Lower leg skin (tissue), 4 donors: ENCODE measurements at regions not wholly inside any gene's neighbourhood (a gene's known extent, or its start where the extent isn't known, plus 50 kb on each side); places are given as distances from the start of the nearest gene placed in this dataset.

ENCODE experiments used
- DNase-seq, 2 donors: peaks; one replicate each; pipeline ENCODE4 v3.0.0-alpha.2; 2019; ENCODE audit warnings: low spot score in 2 of 2
- H3K4me3 ChIP-seq: fragments of 200-600 bp; sonication (generic); 2 replicates; pipeline ENCODE4 v1.5.1; 2017; ENCODE audit warnings: mild to moderate bottlenecking, low read depth; ENCODE audit not compliant: poor library complexity, severe bottlenecking
- POLR2A ChIP-seq, 2 donors: fragments of 450-650 bp; IDR thresholded peaks; one replicate each; pipeline ENCODE4 v1.6.1; 2016 to 2017; ENCODE audit warnings: antibody characterized with exemption in 2 of 2, mild to moderate bottlenecking in 1 of 2, moderate library complexity in 1 of 2
- WGBS, 2 donors: methylation state at CpG; one replicate each; pipeline ENCODE4 v1.1.5; 2018; 5-methylcytosine and 5-hydroxymethylcytosine counted together
- intact Hi-C: fragments of 100-400 bp; cut with DNase I; formaldehyde crosslinking; loops from one replicate; pipeline ENCODE4 v1.15.0; 2023; ENCODE audit warnings: low total_unique reads
- TF ChIP-seq, protein P1 (sequence below), 3 donors: fragments of 450-650 bp; IDR thresholded peaks; one replicate each; pipeline ENCODE4 v1.5.1; 2016; ENCODE audit warnings: antibody characterized with exemption in 3 of 3, mild to moderate bottlenecking in 3 of 3, moderate library complexity in 2 of 3

DNA sequence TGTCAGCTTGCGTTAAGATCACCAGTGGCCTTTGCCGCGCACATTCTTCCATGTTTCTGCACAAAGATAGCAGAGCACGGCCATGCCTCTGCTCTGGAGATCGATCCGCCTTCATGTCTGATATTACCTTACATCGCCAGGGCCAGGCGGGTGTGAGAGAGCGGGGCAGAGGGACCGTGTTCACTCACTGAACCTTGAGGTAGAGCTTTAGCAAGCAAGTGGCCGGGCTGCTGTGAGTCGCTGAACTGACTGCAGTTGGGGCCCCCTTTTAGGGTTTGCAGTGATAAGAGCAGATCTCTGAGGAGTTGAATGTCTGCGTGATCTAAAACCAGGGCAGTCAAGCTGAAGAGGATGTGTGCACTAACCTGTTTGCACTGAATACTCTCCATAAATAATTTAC lies 275.4 kb upstream of the OBI1 start:
- no peak for TF ChIP-seq POLR2A (IDR thresholded peaks at IDR 0.05)
- TF ChIP-seq, protein P1, sequence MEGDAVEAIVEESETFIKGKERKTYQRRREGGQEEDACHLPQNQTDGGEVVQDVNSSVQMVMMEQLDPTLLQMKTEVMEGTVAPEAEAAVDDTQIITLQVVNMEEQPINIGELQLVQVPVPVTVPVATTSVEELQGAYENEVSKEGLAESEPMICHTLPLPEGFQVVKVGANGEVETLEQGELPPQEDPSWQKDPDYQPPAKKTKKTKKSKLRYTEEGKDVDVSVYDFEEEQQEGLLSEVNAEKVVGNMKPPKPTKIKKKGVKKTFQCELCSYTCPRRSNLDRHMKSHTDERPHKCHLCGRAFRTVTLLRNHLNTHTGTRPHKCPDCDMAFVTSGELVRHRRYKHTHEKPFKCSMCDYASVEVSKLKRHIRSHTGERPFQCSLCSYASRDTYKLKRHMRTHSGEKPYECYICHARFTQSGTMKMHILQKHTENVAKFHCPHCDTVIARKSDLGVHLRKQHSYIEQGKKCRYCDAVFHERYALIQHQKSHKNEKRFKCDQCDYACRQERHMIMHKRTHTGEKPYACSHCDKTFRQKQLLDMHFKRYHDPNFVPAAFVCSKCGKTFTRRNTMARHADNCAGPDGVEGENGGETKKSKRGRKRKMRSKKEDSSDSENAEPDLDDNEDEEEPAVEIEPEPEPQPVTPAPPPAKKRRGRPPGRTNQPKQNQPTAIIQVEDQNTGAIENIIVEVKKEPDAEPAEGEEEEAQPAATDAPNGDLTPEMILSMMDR (IDR thresholded peaks at IDR 0.05): no peak
- no peak overlapping the region for H3K4me3 ChIP-seq
- WGBS, 2 donors: 82 to 83% methylated on average over 13 of the region's 13 CpGs
- DNase-seq: no peak
- intact Hi-C loops: no loop called here

DNA sequence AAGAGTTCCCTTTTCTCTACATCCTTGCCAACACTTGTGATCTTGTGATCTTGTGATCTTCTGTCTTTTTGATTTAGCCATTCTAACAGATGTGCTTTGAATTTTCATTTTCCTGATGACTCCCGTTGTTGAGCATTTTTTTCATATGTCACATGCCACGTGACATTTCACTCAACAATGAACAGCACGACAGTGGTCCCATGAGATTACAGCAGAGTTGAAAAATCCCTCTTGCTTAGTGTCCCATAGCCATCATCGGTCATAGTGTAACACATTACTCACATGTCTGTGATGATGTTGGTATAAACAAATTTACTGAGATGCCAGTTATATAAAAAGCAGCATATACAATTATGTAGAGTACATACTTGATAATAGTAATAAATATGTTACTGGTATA lies 256.1 kb upstream of the OBI1 start:
- intact Hi-C loops: no loop called here
- H3K4me3 ChIP-seq: no peak overlapping the region

DNA sequence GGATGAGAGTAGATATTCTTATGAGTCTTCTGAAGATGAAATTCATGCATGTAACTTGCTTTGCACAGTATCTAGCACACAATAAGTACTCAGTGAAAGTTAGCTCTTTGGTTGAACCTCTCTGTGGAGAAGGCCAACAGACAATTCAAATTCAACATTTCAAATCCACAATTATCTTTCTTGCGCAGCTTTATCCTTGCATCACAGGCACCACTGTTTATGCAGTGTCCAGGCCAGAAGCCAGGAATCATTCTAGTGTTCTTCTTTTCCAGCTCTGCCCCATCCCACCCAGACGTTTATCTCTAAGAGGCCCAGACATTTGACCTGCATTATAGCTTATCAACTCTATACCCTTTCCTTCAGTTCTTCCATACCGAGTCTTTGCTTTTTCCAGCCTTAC lies 254.7 kb upstream of the OBI1 start:
- 79 to 80% methylated on average over 3 of the region's 3 CpGs for WGBS, 2 donors
- intact Hi-C loops: no loop called here
- no peak overlapping the region for H3K4me3 ChIP-seq
- no peak for DNase-seq
- TF ChIP-seq POLR2A (IDR thresholded peaks at IDR 0.05): no peak
- TF ChIP-seq, protein P1 (IDR thresholded peaks at IDR 0.05): no peak

More for the DNA sequence above, 256.1 kb upstream of the OBI1 start:
- DNase-seq: no peak
- WGBS, 2 donors: 69 to 73% methylated on average over 4 of the region's 4 CpGs
- TF ChIP-seq, protein P1 (IDR thresholded peaks at IDR 0.05): no peak
- no peak for TF ChIP-seq POLR2A (IDR thresholded peaks at IDR 0.05)

GRCh38 chr13:78910147-78910546 lies 251.2 kb upstream of the OBI1 start:
- WGBS, 2 donors: 76 to 80% methylated on average over 7 of the region's 7 CpGs
- H3K4me3 ChIP-seq: no peak overlapping the region
- intact Hi-C loops: no loop called here
- no peak for TF ChIP-seq POLR2A (IDR thresholded peaks at IDR 0.05)
- TF ChIP-seq, protein P1 (IDR thresholded peaks at IDR 0.05): no peak
- no peak for DNase-seq

DNA sequence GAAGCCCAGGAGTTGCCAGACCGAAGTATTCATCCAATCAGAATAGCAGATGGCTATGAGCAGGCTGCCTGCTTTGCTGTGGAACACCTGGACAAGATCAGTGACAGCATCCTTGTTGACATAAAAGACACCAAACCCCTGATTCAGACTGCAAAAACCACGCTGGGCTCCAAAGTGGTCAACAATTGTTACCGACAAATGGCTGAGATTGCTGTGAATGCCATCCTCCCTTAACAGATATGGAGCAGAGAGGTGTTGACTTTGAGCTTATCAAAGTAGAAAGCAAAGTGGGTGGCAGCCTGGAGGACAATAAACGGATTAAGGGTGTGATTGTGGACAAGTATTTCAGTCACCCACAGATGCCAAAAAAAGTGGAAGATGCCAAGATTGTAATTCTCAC lies 250.3 kb upstream of the OBI1 start:
- DNase-seq: no peak
- H3K4me3 ChIP-seq: no peak overlapping the region
- intact Hi-C loops: no loop called here
- TF ChIP-seq, protein P1 (IDR thresholded peaks at IDR 0.05): no peak
- no peak for TF ChIP-seq POLR2A (IDR thresholded peaks at IDR 0.05)
- 24 to 31% methylated on average over 4 of the region's 4 CpGs for WGBS, 2 donors

DNA sequence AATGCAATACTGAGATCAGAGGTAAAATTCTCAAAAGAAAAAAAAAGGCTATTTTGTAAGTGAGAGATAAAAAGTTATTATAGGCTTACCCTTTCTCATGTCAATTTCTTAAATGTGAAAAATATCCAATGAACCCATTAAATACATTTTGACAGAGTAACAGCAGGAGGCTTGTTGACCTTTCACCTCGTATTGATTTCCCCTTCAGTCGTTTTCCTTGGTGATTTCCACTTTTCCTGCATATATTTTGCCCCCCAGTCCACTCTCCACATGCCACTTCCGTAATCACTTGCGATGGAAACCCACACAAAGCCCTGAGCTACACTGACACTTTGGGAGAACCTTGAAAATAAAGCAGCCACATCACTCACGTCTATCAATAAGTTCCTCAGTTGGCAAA lies 248.1 kb upstream of the OBI1 start:
- no peak overlapping the region for H3K4me3 ChIP-seq
- no peak for DNase-seq
- TF ChIP-seq POLR2A (IDR thresholded peaks at IDR 0.05): no peak
- TF ChIP-seq, protein P1 (IDR thresholded peaks at IDR 0.05): no peak
- intact Hi-C loops: no loop called here
- WGBS, 2 donors: 55 to 56% methylated on average over 5 of the region's 5 CpGs
